ENCODE measurements at regions not wholly inside any gene's neighbourhood (a gene's known extent, or its start where the extent isn't known, plus 50 kb on each side); places are given as distances from the start of the nearest gene placed in this dataset.

GRCh38 chr5:168207450-168208029 lies 83.9 kb upstream of the WWC1 start:
- no peaks in the 10 kb centered on the region for H3K79me2 ChIP-seq (ENCODE audit: control insufficient read depth, insufficient read depth, low read length)
- peak; percentile 59 for FAIRE-seq
- H4K20me1 ChIP-seq (ENCODE audit: control insufficient read depth, extremely low read depth, insufficient read depth, low read length): no peaks in the 10 kb centered on the region
- dilution Hi-C loops (cut with MboI; ENCODE audit: extremely low pct_ligation_motif_present, low sequenced_read_pairs): no loop called here
- no peak overlapping the region for H2AFZ ChIP-seq (ENCODE audit: control insufficient read depth, low read length)
- H3K9me1 ChIP-seq (ENCODE audit: control insufficient read depth, extremely low read depth, insufficient read depth, low read length): no peaks in the 10 kb centered on the region
- peak overlapping the region; percentile 13 for H3K4me2 ChIP-seq (ENCODE audit: control insufficient read depth, extremely low read depth, insufficient read depth, low read depth, low read length)
- no peak for DNase-seq (ENCODE audit: low read depth, low spot score)
- no peak for TF ChIP-seq CTCF (optimal IDR thresholded peaks at IDR 0.05 in 1 of 3, IDR thresholded peaks at IDR 0.05 in 1 of 3, conservative IDR thresholded peaks at IDR 0.05 in 1 of 3; ENCODE audit: extremely low read depth in 1 of 3, insufficient read depth in 2 of 3, low read length in 3 of 3)
- TF ChIP-seq EZH2 (IDR thresholded peaks at IDR 0.05; ENCODE audit: low read length): no peak
- H3K9me3 ChIP-seq (ENCODE audit: control insufficient read depth, low read depth, low read length): no peaks in the 10 kb centered on the region
- no peak overlapping the region for H3K4me3 ChIP-seq (ENCODE audit: control insufficient read depth in 2 of 3, extremely low read depth in 1 of 3, insufficient read depth in 2 of 3, low read depth in 1 of 3, low read length in 3 of 3)
- no peaks in the 10 kb centered on the region for H3K27me3 ChIP-seq (ENCODE audit: control insufficient read depth, extremely low read depth, insufficient read depth, low read length)
- no peak overlapping the region for H3K9ac ChIP-seq (ENCODE audit: control insufficient read depth, extremely low read depth, insufficient read depth, low read length)
- H3K4me1 ChIP-seq (ENCODE audit: control insufficient read depth, extremely low read depth, insufficient read depth, low read length): peaks cover 9% of the 10 kb centered on the region
- no peak overlapping the region for H3K27ac ChIP-seq (ENCODE audit: control insufficient read depth, insufficient read depth, low read length)
- H3K36me3 ChIP-seq (ENCODE audit: control insufficient read depth in 2 of 2, extremely low read depth in 1 of 2, insufficient read depth in 2 of 2, low read length in 2 of 2): peaks cover 17 to 45% of the 10 kb centered on the region in 2 experiments

GRCh38 chr5:168209244-168209995 lies 82.0 kb upstream of the WWC1 start:
- H3K27ac ChIP-seq (ENCODE audit: control insufficient read depth, insufficient read depth, low read length): no peak overlapping the region
- H3K9ac ChIP-seq (ENCODE audit: control insufficient read depth, extremely low read depth, insufficient read depth, low read length): no peak overlapping the region
- H3K9me1 ChIP-seq (ENCODE audit: control insufficient read depth, extremely low read depth, insufficient read depth, low read length): no peaks in the 10 kb centered on the region
- no peaks in the 10 kb centered on the region for H4K20me1 ChIP-seq (ENCODE audit: control insufficient read depth, extremely low read depth, insufficient read depth, low read length)
- no peak overlapping the region for H3K4me2 ChIP-seq (ENCODE audit: control insufficient read depth, extremely low read depth, insufficient read depth, low read depth, low read length)
- dilution Hi-C loops (cut with MboI; ENCODE audit: extremely low pct_ligation_motif_present, low sequenced_read_pairs): no loop called here
- no peak for TF ChIP-seq EZH2 (IDR thresholded peaks at IDR 0.05; ENCODE audit: low read length)
- TF ChIP-seq CTCF (optimal IDR thresholded peaks at IDR 0.05 in 1 of 3, IDR thresholded peaks at IDR 0.05 in 1 of 3, conservative IDR thresholded peaks at IDR 0.05 in 1 of 3; ENCODE audit: extremely low read depth in 1 of 3, insufficient read depth in 2 of 3, low read length in 3 of 3): no peak
- H3K27me3 ChIP-seq (ENCODE audit: control insufficient read depth, extremely low read depth, insufficient read depth, low read length): no peaks in the 10 kb centered on the region
- H3K4me1 ChIP-seq (ENCODE audit: control insufficient read depth, extremely low read depth, insufficient read depth, low read length): peaks cover 9% of the 10 kb centered on the region
- FAIRE-seq: no peak
- no peaks in the 10 kb centered on the region for H3K79me2 ChIP-seq (ENCODE audit: control insufficient read depth, insufficient read depth, low read length)
- H3K9me3 ChIP-seq (ENCODE audit: control insufficient read depth, low read depth, low read length): no peaks in the 10 kb centered on the region
- H3K4me3 ChIP-seq (ENCODE audit: control insufficient read depth in 2 of 3, extremely low read depth in 1 of 3, insufficient read depth in 2 of 3, low read depth in 1 of 3, low read length in 3 of 3): no peak overlapping the region
- peaks cover 18 to 42% of the 10 kb centered on the region in 2 experiments for H3K36me3 ChIP-seq (ENCODE audit: control insufficient read depth in 2 of 2, extremely low read depth in 1 of 2, insufficient read depth in 2 of 2, low read length in 2 of 2)
- H2AFZ ChIP-seq (ENCODE audit: control insufficient read depth, low read length): no peak overlapping the region
- no peak for DNase-seq (ENCODE audit: low read depth, low spot score)

Data from keratinocyte (primary cell).